H1 (cell line): ENCODE measurements at regions not wholly inside any gene's neighbourhood (a gene's known extent, or its start where the extent isn't known, plus 50 kb on each side); places are given as distances from the start of the nearest gene placed in this dataset.
A peak's percentile ranks its signal among the peaks of the same experiment; 100 is the strongest.

Experiments used
- CTCF ChIA-PET: fragments of 300-600 bp; sonication (Branson Sonifier 250); formaldehyde crosslinking; loops from one replicate; lab custom pipeline; 2021; ENCODE audit not compliant: partially characterized antibody; lab: Charles Lee
- POLR2A ChIA-PET: fragments of 300-600 bp; sonication (Branson Sonifier 250); formaldehyde crosslinking; loops from one replicate; lab custom pipeline; 2021; ENCODE audit warnings: inconsistent platforms; ENCODE audit not compliant: partially characterized antibody; lab: Charles Lee
- DNase-seq, 2 experiments: peaks; one replicate each; pipeline versions ENCODE4 v3.0.0 to v3.0.0-alpha.2; 2010 to 2022; ENCODE audit warnings: low spot score in 2 of 2, low read depth in 1 of 2, mixed read lengths in 1 of 2
- FAIRE-seq: peaks from 2 replicates; lab custom pipeline; 2011; peaks lifted over from hg19 to GRCh38; lab: Jason Lieb, UNC
- H2AFZ ChIP-seq: 2 replicates; pipeline ENCODE4 v1.8.1; 2012; ENCODE audit warnings: low read length, inconsistent platforms
- H2AK5ac ChIP-seq: 2 replicates; pipeline ENCODE4 v1.6.1; 2013; ENCODE audit warnings: low read depth, low read length
- H2BK120ac ChIP-seq: replicated peaks from 2 replicates; pipeline ENCODE3; 2013; ENCODE audit warnings: low read depth, low read length, inconsistent platforms
- H2BK12ac ChIP-seq: 2 replicates; pipeline ENCODE4 v1.6.1; 2013; ENCODE audit warnings: low read depth, low read length
- H2BK15ac ChIP-seq: 2 replicates; pipeline ENCODE4 v1.6.1; 2013; ENCODE audit warnings: low read length
- H2BK20ac ChIP-seq: 2 replicates; pipeline ENCODE4 v1.6.1; 2013; ENCODE audit warnings: low read length
- H2BK5ac ChIP-seq: 2 replicates; pipeline ENCODE4 v1.6.1; 2013; ENCODE audit warnings: low read depth, low read length
- H3K14ac ChIP-seq: 2 replicates; pipeline ENCODE4 v1.6.1; 2013; ENCODE audit warnings: inconsistent platforms; ENCODE audit not compliant: insufficient read length
- H3K18ac ChIP-seq: 2 replicates; pipeline ENCODE4 v1.6.1; 2013; ENCODE audit warnings: low read length; ENCODE audit errors: extremely low read depth
- H3K23ac ChIP-seq: 2 replicates; pipeline ENCODE4 v1.6.1; 2013; ENCODE audit warnings: inconsistent platforms; ENCODE audit not compliant: insufficient read length
- H3K23me2 ChIP-seq: 2 replicates; pipeline ENCODE4 v1.6.1; 2013; ENCODE audit warnings: low read depth, low read length
- H3K27ac ChIP-seq: 2 replicates; pipeline ENCODE4 v1.6.1; 2011; ENCODE audit warnings: low read depth, low read length, inconsistent platforms
- H3K27me3 ChIP-seq, 4 experiments: replicated peaks in 1 of 4; 1 replicate in 1 of 4; 2 replicates in 3 of 4; pipeline versions ENCODE4 v1.6.1 to v1.8.1; 2011 to 2013; ENCODE audit warnings: low read length in 3 of 4, mild to moderate bottlenecking in 3 of 4, inconsistent platforms in 2 of 4, mixed read lengths in 2 of 4, moderate library complexity in 1 of 4; ENCODE audit not compliant: control insufficient read depth in 3 of 4, insufficient read depth in 3 of 4; ENCODE audit errors: extremely low read depth in 1 of 4
- H3K36me3 ChIP-seq, 4 experiments: 2 replicates each; pipeline versions ENCODE4 v1.6.1 to v1.8.1; 2011 to 2013; ENCODE audit warnings: mild to moderate bottlenecking in 4 of 4, low read length in 3 of 4, moderate library complexity in 2 of 4, control low read depth in 1 of 4, inconsistent platforms in 1 of 4; ENCODE audit not compliant: insufficient read depth in 4 of 4, control insufficient read depth in 2 of 4
- H3K4ac ChIP-seq: replicated peaks from 2 replicates; pipeline ENCODE3; 2013; ENCODE audit warnings: low read length, low read depth, mixed read lengths, inconsistent platforms; ENCODE audit not compliant: insufficient read length
- H3K4me1 ChIP-seq, 4 experiments: replicated peaks in 1 of 4; 1 replicate in 1 of 4; 2 replicates in 3 of 4; pipeline versions ENCODE4 v1.6.1 to v1.8.1; 2011 to 2013; ENCODE audit warnings: low read length in 3 of 4, inconsistent platforms in 2 of 4, mixed read lengths in 1 of 4; ENCODE audit not compliant: insufficient read depth in 4 of 4, control insufficient read depth in 3 of 4
- H3K4me2 ChIP-seq, 2 experiments: 2 replicates each; pipeline versions ENCODE4 v1.6.1 to v1.8.1; 2011 to 2013; ENCODE audit warnings: low read depth in 2 of 2, low read length in 2 of 2, control low read depth in 1 of 2, inconsistent platforms in 1 of 2, mild to moderate bottlenecking in 1 of 2; ENCODE audit not compliant: insufficient read depth in 1 of 2
- H3K4me3 ChIP-seq, 4 experiments: fragments of 200-600, 300-600 bp in 1 of 4; sonication (generic), shearing (Covaris generic), sonication (Bioruptor Twin) in 1 of 4; 2 replicates each; pipeline versions ENCODE4 v1.5.1 to v1.8.1; 2011 to 2016; ENCODE audit warnings: low read length in 4 of 4, low read depth in 3 of 4, control low read depth in 2 of 4, inconsistent platforms in 2 of 4, mild to moderate bottlenecking in 2 of 4, mixed read lengths in 1 of 4, moderate library complexity in 1 of 4; ENCODE audit not compliant: insufficient read depth in 2 of 4; ENCODE audit errors: extremely low read depth in 1 of 4
- H3K56ac ChIP-seq: replicated peaks from 2 replicates; pipeline ENCODE3; 2013; ENCODE audit warnings: low read depth, mild to moderate bottlenecking, mixed read lengths, low read length, inconsistent platforms; ENCODE audit not compliant: insufficient read length
- H3K79me1 ChIP-seq: 2 replicates; pipeline ENCODE4 v1.6.1; 2013; ENCODE audit warnings: low read depth, low read length, control low read depth
- H3K79me2 ChIP-seq, 2 experiments: 2 replicates each; pipeline versions ENCODE4 v1.6.1 to v1.8.1; 2012 to 2013; ENCODE audit warnings: low read length in 2 of 2, mild to moderate bottlenecking in 2 of 2, inconsistent platforms in 1 of 2; ENCODE audit not compliant: insufficient read depth in 2 of 2, control insufficient read depth in 1 of 2
- H3K9ac ChIP-seq, 4 experiments: replicated peaks in 1 of 4; 1 replicate in 1 of 4; 2 replicates in 3 of 4; pipeline versions ENCODE4 v1.6.1 to v1.8.1; 2011 to 2013; ENCODE audit warnings: low read depth in 3 of 4, low read length in 3 of 4, control low read depth in 2 of 4, mild to moderate bottlenecking in 2 of 4, moderate library complexity in 2 of 4, inconsistent platforms in 1 of 4; ENCODE audit errors: extremely low read depth in 1 of 4
- H3K9me3 ChIP-seq, 2 experiments: 2 replicates each; pipeline versions ENCODE4 v1.6.1 to v1.8.1; 2012 to 2013; ENCODE audit warnings: mild to moderate bottlenecking in 2 of 2, moderate library complexity in 2 of 2, control low read depth in 1 of 2, inconsistent platforms in 1 of 2, low read depth in 1 of 2, low read length in 1 of 2, mixed read lengths in 1 of 2; ENCODE audit not compliant: insufficient read depth in 2 of 2
- H4K20me1 ChIP-seq, 2 experiments: replicated peaks in 1 of 2; 2 replicates each; pipeline versions ENCODE3 to v1.8.1; 2011 to 2013; ENCODE audit warnings: inconsistent platforms in 2 of 2, low read length in 2 of 2, mild to moderate bottlenecking in 1 of 2; ENCODE audit not compliant: insufficient read depth in 2 of 2, control insufficient read depth in 1 of 2
- H4K5ac ChIP-seq: 2 replicates; pipeline ENCODE4 v1.6.1; 2013; ENCODE audit warnings: low read length, low read depth, mixed read lengths, inconsistent platforms; ENCODE audit not compliant: insufficient read length
- H4K8ac ChIP-seq: 2 replicates; pipeline ENCODE4 v1.8.0; 2013; ENCODE audit warnings: mild to moderate bottlenecking, moderate library complexity, low read length, inconsistent platforms; ENCODE audit not compliant: insufficient read depth; ENCODE audit errors: extremely low read depth
- H4K91ac ChIP-seq: replicated peaks from 2 replicates; pipeline ENCODE3; 2013; ENCODE audit warnings: low read length, mixed read lengths, inconsistent platforms; ENCODE audit not compliant: insufficient read length
- ASH2L ChIP-seq: fragments of 200-600, 300-600 bp; sonication (generic); IDR thresholded peaks from one replicate; pipeline ENCODE4 v1.7.1; 2017; ENCODE audit warnings: low read length
- BCL11A ChIP-seq, 2 experiments: IDR thresholded peaks; one replicate each; pipeline ENCODE4 v1.6.1; 2011; ENCODE audit warnings: low read depth in 2 of 2, low read length in 2 of 2, mild to moderate bottlenecking in 2 of 2
- CREB1 ChIP-seq: IDR thresholded peaks from 2 replicates; pipeline ENCODE4 v1.6.1; 2012; ENCODE audit warnings: inconsistent platforms
- EP300 ChIP-seq, 2 experiments: IDR thresholded peaks; 1 replicate in 1 of 2; 2 replicates in 1 of 2; pipeline ENCODE4 v1.6.1; 2011 to 2012; ENCODE audit warnings: low read depth in 2 of 2, low read length in 2 of 2, mild to moderate bottlenecking in 2 of 2, borderline replicate concordance in 1 of 2, inconsistent platforms in 1 of 2, moderate library complexity in 1 of 2
- KDM1A ChIP-seq: fragments of 200-600, 300-600 bp; sonication (generic); IDR thresholded peaks from 2 replicates; pipeline ENCODE4 v1.7.1; 2016; ENCODE audit warnings: mild to moderate bottlenecking, low read length, borderline replicate concordance
- KDM5A ChIP-seq: fragments of 200-600 bp; IDR thresholded peaks from 2 replicates; pipeline ENCODE4 v1.7.1; 2012; ENCODE audit warnings: mild to moderate bottlenecking, low read length, inconsistent platforms, mixed read lengths
- NANOG ChIP-seq: IDR thresholded peaks from 2 replicates; pipeline ENCODE4 v1.6.1; 2011; ENCODE audit warnings: low read length, low read depth, mild to moderate bottlenecking, inconsistent platforms; ENCODE audit not compliant: insufficient read depth, poor library complexity, severe bottlenecking
- PHF8 ChIP-seq: fragments of 200-600 bp; sonication (generic); conservative IDR thresholded peaks from 2 replicates; pipeline ENCODE4 v1.7.1; 2012; ENCODE audit warnings: low read depth, mild to moderate bottlenecking, inconsistent platforms, low read length, moderate library complexity
- POLR2AphosphoS5 ChIP-seq: IDR thresholded peaks from 2 replicates; pipeline ENCODE4 v1.6.1; 2011; ENCODE audit warnings: low read depth, low read length
- RAD21 ChIP-seq, 2 experiments: IDR thresholded peaks in 1 of 2; conservative IDR thresholded peaks in 1 of 2; 2 replicates each; pipeline ENCODE4 v1.6.1; 2011; ENCODE audit warnings: low read depth in 2 of 2, low read length in 2 of 2, improper control_type of control experiment in 1 of 2, inconsistent platforms in 1 of 2, mild to moderate bottlenecking in 1 of 2, moderate library complexity in 1 of 2
- SIX5 ChIP-seq: IDR thresholded peaks from 2 replicates; pipeline ENCODE4 v1.6.1; 2011; ENCODE audit warnings: mild to moderate bottlenecking, low read depth, low read length
- SP4 ChIP-seq: IDR thresholded peaks from 2 replicates; pipeline ENCODE4 v1.6.1; 2012; ENCODE audit warnings: low read length, inconsistent platforms
- TBP ChIP-seq: IDR thresholded peaks from 2 replicates; pipeline ENCODE4 v1.6.1; 2011; ENCODE audit warnings: low read depth, low read length, improper control_type of control experiment
- TEAD4 ChIP-seq: IDR thresholded peaks from 2 replicates; pipeline ENCODE4 v1.6.1; 2012; ENCODE audit warnings: low read depth, low read length, inconsistent platforms, mixed read lengths
- YY1 ChIP-seq: IDR thresholded peaks from 2 replicates; pipeline ENCODE4 v1.6.1; 2011; ENCODE audit warnings: low read depth, mild to moderate bottlenecking, low read length
- TF ChIP-seq, protein P1 (sequence below): IDR thresholded peaks from 2 replicates; pipeline ENCODE4 v1.6.1; 2011; ENCODE audit warnings: low read depth, mild to moderate bottlenecking, low read length; ENCODE audit not compliant: insufficient read depth

GRCh38 chr4:93960450-93960849 is 131.9 kb downstream of the ATOH1 start:
- FAIRE-seq = peak; percentile 48
- no peak for TF ChIP-seq KDM5A
- TF ChIP-seq, protein P1, sequence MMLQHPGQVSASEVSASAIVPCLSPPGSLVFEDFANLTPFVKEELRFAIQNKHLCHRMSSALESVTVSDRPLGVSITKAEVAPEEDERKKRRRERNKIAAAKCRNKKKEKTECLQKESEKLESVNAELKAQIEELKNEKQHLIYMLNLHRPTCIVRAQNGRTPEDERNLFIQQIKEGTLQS = no peak
- TF ChIP-seq CREB1 = no peak
- TF ChIP-seq PHF8 = no peak
- TF ChIP-seq KDM1A = no peak
- no peak for TF ChIP-seq SIX5
- no peak for TF ChIP-seq TEAD4
- no peak for TF ChIP-seq YY1
- no peak for TF ChIP-seq SP4
- no peak for TF ChIP-seq EP300 (IDR thresholded peaks at IDR 0.05; ENCODE audit: borderline replicate concordance in 1 of 2, low read depth in 2 of 2, low read length in 2 of 2)
- TF ChIP-seq BCL11A (IDR thresholded peaks at IDR 0.05; ENCODE audit: low read depth in 2 of 2, low read length in 2 of 2) = no peak
- TF ChIP-seq RAD21 (IDR thresholded peaks at IDR 0.05 in 1 of 2, conservative IDR thresholded peaks at IDR 0.05 in 1 of 2; ENCODE audit: low read depth in 2 of 2, low read length in 2 of 2) = no peak
- TF ChIP-seq NANOG = no peak
- no peak for TF ChIP-seq TBP
- no peak for TF ChIP-seq ASH2L
- no peak for TF ChIP-seq POLR2AphosphoS5

More at GRCh38 chr4:93960450-93960849, 131.9 kb downstream of the ATOH1 start:
- Histone ChIP-seq H4K8ac (no peak overlapping the region), H3K9me3 (no peaks in the 10 kb centered on the region), H3K27me3 (no peaks in the 10 kb centered on the region), H4K91ac (no peak overlapping the region), H4K5ac (no peak overlapping the region), H2BK5ac (no peak overlapping the region), H2BK120ac (no peak overlapping the region), H2BK12ac (no peak overlapping the region), H3K4me3 (no peak overlapping the region), H3K23me2 (no peaks in the 10 kb centered on the region), H2BK20ac (no peak overlapping the region), H3K4ac (no peak overlapping the region), H3K27ac (no peak overlapping the region), H3K4me2 (no peak overlapping the region), H3K79me1 (no peaks in the 10 kb centered on the region), H3K14ac (no peak overlapping the region), H3K9ac (no peak overlapping the region), H3K36me3 (no peaks in the 10 kb centered on the region), H3K23ac (no peak overlapping the region), H4K20me1 (no peaks in the 10 kb centered on the region), H2AK5ac (no peak overlapping the region), H3K56ac (no peak overlapping the region), H3K18ac (no peak overlapping the region), H2BK15ac (no peak overlapping the region), H2AFZ (no peak overlapping the region), H3K79me2 (no peaks in the 10 kb centered on the region), H3K4me1 (no peaks in the 10 kb centered on the region; a peak in 2 of 7 replicates)
- ChIA-PET POLR2A (interaction anchor here (1.0 kb wide), 1 partner anchor 16 kb away, joined by 3 read pairs; no protein-coding TSS in a partner anchor), CTCF (no interaction called here)
- peak in 1 of 2 experiments; percentile 1 for DNase-seq
